Loucy (cell line): ENCODE measurements at regions not wholly inside any gene's neighbourhood (a gene's known extent, or its start where the extent isn't known, plus 50 kb on each side); places are given as distances from the start of the nearest gene placed in this dataset.

Experiments
- EZH2phosphoT487 ChIP-seq: fragments of 200-600 bp; IDR thresholded peaks from 2 replicates; pipeline ENCODE4 v1.6.1; 2018; ENCODE audit warnings: antibody characterized with exemption, mild to moderate bottlenecking, moderate library complexity, borderline replicate concordance
- TF ChIP-seq, protein P1 (sequence below): fragments of 200-600 bp; sonication (generic); conservative IDR thresholded peaks from 2 replicates; pipeline ENCODE4 v1.5.1; 2014; ENCODE audit warnings: mild to moderate bottlenecking, antibody characterized with exemption, low read length

DNA sequence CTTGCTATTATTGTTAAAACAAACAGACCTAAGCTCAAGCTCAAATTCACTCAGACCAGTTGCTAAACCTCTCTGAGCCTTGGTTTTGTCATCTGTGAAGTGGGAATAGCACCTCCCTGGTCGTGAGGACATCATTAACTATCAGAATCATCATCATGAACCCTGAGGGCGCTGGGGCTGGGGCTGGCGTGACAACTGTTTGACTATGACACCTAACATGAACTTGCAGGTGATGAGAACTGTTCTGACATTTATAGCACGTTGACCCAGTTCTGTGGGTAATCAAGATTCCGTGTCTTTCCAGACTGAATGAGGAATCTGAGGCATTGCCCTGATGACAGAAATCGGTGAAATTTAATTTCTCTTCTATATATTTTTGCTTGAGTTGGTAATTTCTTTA, 71.3 kb upstream of the CDH5 start:
- TF ChIP-seq, protein P1, sequence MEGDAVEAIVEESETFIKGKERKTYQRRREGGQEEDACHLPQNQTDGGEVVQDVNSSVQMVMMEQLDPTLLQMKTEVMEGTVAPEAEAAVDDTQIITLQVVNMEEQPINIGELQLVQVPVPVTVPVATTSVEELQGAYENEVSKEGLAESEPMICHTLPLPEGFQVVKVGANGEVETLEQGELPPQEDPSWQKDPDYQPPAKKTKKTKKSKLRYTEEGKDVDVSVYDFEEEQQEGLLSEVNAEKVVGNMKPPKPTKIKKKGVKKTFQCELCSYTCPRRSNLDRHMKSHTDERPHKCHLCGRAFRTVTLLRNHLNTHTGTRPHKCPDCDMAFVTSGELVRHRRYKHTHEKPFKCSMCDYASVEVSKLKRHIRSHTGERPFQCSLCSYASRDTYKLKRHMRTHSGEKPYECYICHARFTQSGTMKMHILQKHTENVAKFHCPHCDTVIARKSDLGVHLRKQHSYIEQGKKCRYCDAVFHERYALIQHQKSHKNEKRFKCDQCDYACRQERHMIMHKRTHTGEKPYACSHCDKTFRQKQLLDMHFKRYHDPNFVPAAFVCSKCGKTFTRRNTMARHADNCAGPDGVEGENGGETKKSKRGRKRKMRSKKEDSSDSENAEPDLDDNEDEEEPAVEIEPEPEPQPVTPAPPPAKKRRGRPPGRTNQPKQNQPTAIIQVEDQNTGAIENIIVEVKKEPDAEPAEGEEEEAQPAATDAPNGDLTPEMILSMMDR, result no peak
- TF ChIP-seq EZH2phosphoT487, result no peak
